CD14-positive monocyte (primary cell): ENCODE measurements at regions not wholly inside any gene's neighbourhood (a gene's known extent, or its start where the extent isn't known, plus 50 kb on each side); places are given as distances from the start of the nearest gene placed in this dataset.

ENCODE experiments used
- DNase-seq, 3 donors: peaks; one replicate each; pipeline ENCODE4 v3.0.0-alpha.2; 2011 to 2022
- H2AFZ ChIP-seq: 2 replicates; pipeline ENCODE4 v1.6.0; 2012; ENCODE audit warnings: mild to moderate bottlenecking, low read depth, low read length, inconsistent platforms; ENCODE audit not compliant: insufficient read depth, poor library complexity, severe bottlenecking
- H3K27ac ChIP-seq, 2 donors: 1 replicate in 1 of 2; 2 replicates in 1 of 2; pipeline ENCODE4 v1.5.1; 2012 to 2013; ENCODE audit warnings: low read length in 2 of 2, control low read depth in 1 of 2, inconsistent platforms in 1 of 2, low read depth in 1 of 2, mild to moderate bottlenecking in 1 of 2
- H3K27me3 ChIP-seq, 2 donors: one replicate each; pipeline versions ENCODE4 v1.6.0 to v1.6.1; 2011 to 2013; ENCODE audit warnings: low read length in 2 of 2; ENCODE audit not compliant: control insufficient read depth in 2 of 2, insufficient read depth in 2 of 2
- H3K36me3 ChIP-seq, 2 donors: replicated peaks in 1 of 2; 1 replicate in 1 of 2; 2 replicates in 1 of 2; pipeline versions ENCODE4 v1.5.1 to v1.6.1; 2012 to 2013; ENCODE audit warnings: low read length in 2 of 2, control low read depth in 1 of 2, inconsistent platforms in 1 of 2, mild to moderate bottlenecking in 1 of 2; ENCODE audit not compliant: insufficient read depth in 2 of 2, control insufficient read depth in 1 of 2
- H3K4me1 ChIP-seq, 2 donors: 1 replicate in 1 of 2; 2 replicates in 1 of 2; pipeline versions ENCODE4 v1.5.1 to v1.6.1; 2012 to 2013; ENCODE audit warnings: low read length in 2 of 2, control low read depth in 1 of 2, inconsistent platforms in 1 of 2, mild to moderate bottlenecking in 1 of 2, moderate library complexity in 1 of 2; ENCODE audit not compliant: insufficient read depth in 2 of 2, control insufficient read depth in 1 of 2
- H3K4me2 ChIP-seq: replicated peaks from 2 replicates; pipeline ENCODE3; 2012; ENCODE audit warnings: low read length, moderate library complexity, mild to moderate bottlenecking; ENCODE audit not compliant: poor library complexity, severe bottlenecking; ENCODE audit errors: extremely low read depth
- H3K4me3 ChIP-seq, 3 experiments: fragments of 200-600 bp in 1 of 3; sonication (generic) in 1 of 3; replicated peaks in 1 of 3; 1 replicate in 2 of 3; 2 replicates in 1 of 3; pipeline ENCODE4 v1.5.1; 2011 to 2013; ENCODE audit warnings: low read length in 3 of 3, mild to moderate bottlenecking in 3 of 3, control low read depth in 2 of 3, low read depth in 2 of 3, inconsistent platforms in 1 of 3, moderate library complexity in 1 of 3
- H3K79me2 ChIP-seq: 2 replicates; pipeline ENCODE4 v1.6.0; 2012; ENCODE audit warnings: mild to moderate bottlenecking, control low read depth, inconsistent platforms, low read length, moderate library complexity; ENCODE audit not compliant: insufficient read depth
- H3K9ac ChIP-seq: 2 replicates; pipeline ENCODE4 v1.6.0; 2017; ENCODE audit warnings: low read length, mild to moderate bottlenecking; ENCODE audit not compliant: insufficient read depth, poor library complexity, severe bottlenecking
- H3K9me3 ChIP-seq, 2 donors: replicated peaks in 1 of 2; 1 replicate in 1 of 2; 2 replicates in 1 of 2; pipeline versions ENCODE4 v1.5.1 to v1.6.1; 2012 to 2013; ENCODE audit warnings: low read length in 2 of 2, control low read depth in 1 of 2; ENCODE audit not compliant: control insufficient read depth in 1 of 2, insufficient read depth in 1 of 2
- H4K20me1 ChIP-seq: 2 replicates; pipeline ENCODE4 v1.6.0; 2012; ENCODE audit warnings: mild to moderate bottlenecking, low read length, control low read depth, moderate library complexity; ENCODE audit not compliant: insufficient read depth
- H3K27ac Mint-ChIP-seq, 7 donors: one replicate each; pipeline ENCODE4 v1.8.0; 2020; ENCODE audit warnings: mild to moderate bottlenecking in 7 of 7, mixed read lengths in 7 of 7, moderate library complexity in 6 of 7, inconsistent platforms in 2 of 7
- H3K27me3 Mint-ChIP-seq, 3 donors: one replicate each; pipeline ENCODE4 v1.8.0; 2021 to 2022; ENCODE audit warnings: low read depth in 3 of 3, mild to moderate bottlenecking in 3 of 3, mixed read lengths in 3 of 3, moderate library complexity in 3 of 3, inconsistent platforms in 1 of 3
- H3K36me3 Mint-ChIP-seq, 2 donors: one replicate each; pipeline ENCODE4 v1.8.0; 2020; ENCODE audit warnings: mixed read lengths in 2 of 2, inconsistent platforms in 1 of 2, mild to moderate bottlenecking in 1 of 2
- H3K4me1 Mint-ChIP-seq: one replicate; pipeline ENCODE4 v1.8.0; 2020; ENCODE audit warnings: mild to moderate bottlenecking, mixed read lengths
- H3K4me3 Mint-ChIP-seq, 2 donors: one replicate each; pipeline ENCODE4 v1.8.0; 2020; ENCODE audit warnings: mild to moderate bottlenecking in 2 of 2, mixed read lengths in 2 of 2, moderate library complexity in 1 of 2
- H3K9me3 Mint-ChIP-seq, 7 donors: one replicate each; pipeline ENCODE4 v1.8.0; 2020 to 2022; ENCODE audit warnings: mixed read lengths in 7 of 7, mild to moderate bottlenecking in 6 of 7, moderate library complexity in 6 of 7, inconsistent platforms in 2 of 7
- WGBS: methylation state at CpG from one replicate; pipeline ENCODE4 v1.1.5; 2013; ENCODE audit warnings: missing lambda C conversion rate; ENCODE audit not compliant: insufficient coverage; 5-methylcytosine and 5-hydroxymethylcytosine counted together
- intact Hi-C, 2 donors: fragments of 100-400 bp; cut with micrococcal nuclease; formaldehyde crosslinking; loops; one replicate each; pipeline versions ENCODE4 v1.15.0 to v1.15.1; 2023
- TF ChIP-seq, protein P1 (sequence below): fragments of 200-600 bp; IDR thresholded peaks from one replicate; pipeline ENCODE4 v1.8.0; 2022; ENCODE audit warnings: antibody characterized with exemption, mild to moderate bottlenecking

DNA sequence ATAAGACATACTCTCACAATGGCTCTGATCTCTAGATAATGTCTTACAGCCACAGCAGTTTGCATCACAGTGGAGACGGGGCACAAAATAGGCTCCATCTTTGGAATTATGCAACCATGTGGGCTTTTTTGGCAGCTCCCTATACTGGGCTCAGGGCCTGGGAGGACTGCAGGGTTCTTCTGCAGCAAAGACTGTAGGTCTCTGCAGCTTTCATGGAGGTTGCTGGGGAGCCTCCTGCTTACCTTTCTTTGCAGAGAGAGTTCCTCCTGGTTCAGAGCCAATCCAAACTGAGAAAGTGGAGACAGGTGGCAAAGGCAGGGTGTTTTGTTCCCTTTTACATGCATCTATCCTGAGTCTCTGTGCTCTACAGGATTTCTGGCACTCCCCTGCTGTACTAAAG, 558.0 kb downstream of the TLR4 start:
- H3K9me3 Mint-ChIP-seq: peaks cover 2 to 10% (median 5%) of the 10 kb centered on the region in 7 donors
- no peaks in the 10 kb centered on the region for H3K27me3 Mint-ChIP-seq
- no peak overlapping the region for H3K27ac Mint-ChIP-seq
- Histone ChIP-seq H3K4me3 (no peak overlapping the region), H2AFZ (no peak overlapping the region), H3K4me2 (no peak overlapping the region), H3K79me2 (no peaks in the 10 kb centered on the region), H4K20me1 (no peaks in the 10 kb centered on the region), H3K9me3 (peaks cover 0 to 8% of the 10 kb centered on the region in 2 donors), H3K27ac (no peak overlapping the region), H3K4me1 (no peaks in the 10 kb centered on the region), H3K9ac (no peak overlapping the region), H3K27me3 (no peaks in the 10 kb centered on the region), H3K36me3 (no peaks in the 10 kb centered on the region)
- no peak for DNase-seq
- intact Hi-C loops: no loop called here
- H3K4me1 Mint-ChIP-seq: no peaks in the 10 kb centered on the region
- TF ChIP-seq, protein P1, sequence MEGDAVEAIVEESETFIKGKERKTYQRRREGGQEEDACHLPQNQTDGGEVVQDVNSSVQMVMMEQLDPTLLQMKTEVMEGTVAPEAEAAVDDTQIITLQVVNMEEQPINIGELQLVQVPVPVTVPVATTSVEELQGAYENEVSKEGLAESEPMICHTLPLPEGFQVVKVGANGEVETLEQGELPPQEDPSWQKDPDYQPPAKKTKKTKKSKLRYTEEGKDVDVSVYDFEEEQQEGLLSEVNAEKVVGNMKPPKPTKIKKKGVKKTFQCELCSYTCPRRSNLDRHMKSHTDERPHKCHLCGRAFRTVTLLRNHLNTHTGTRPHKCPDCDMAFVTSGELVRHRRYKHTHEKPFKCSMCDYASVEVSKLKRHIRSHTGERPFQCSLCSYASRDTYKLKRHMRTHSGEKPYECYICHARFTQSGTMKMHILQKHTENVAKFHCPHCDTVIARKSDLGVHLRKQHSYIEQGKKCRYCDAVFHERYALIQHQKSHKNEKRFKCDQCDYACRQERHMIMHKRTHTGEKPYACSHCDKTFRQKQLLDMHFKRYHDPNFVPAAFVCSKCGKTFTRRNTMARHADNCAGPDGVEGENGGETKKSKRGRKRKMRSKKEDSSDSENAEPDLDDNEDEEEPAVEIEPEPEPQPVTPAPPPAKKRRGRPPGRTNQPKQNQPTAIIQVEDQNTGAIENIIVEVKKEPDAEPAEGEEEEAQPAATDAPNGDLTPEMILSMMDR: no peak
- no peak overlapping the region for H3K4me3 Mint-ChIP-seq
- WGBS: 100% methylated on average over 1 of the region's 1 CpG
- no peaks in the 10 kb centered on the region for H3K36me3 Mint-ChIP-seq

DNA sequence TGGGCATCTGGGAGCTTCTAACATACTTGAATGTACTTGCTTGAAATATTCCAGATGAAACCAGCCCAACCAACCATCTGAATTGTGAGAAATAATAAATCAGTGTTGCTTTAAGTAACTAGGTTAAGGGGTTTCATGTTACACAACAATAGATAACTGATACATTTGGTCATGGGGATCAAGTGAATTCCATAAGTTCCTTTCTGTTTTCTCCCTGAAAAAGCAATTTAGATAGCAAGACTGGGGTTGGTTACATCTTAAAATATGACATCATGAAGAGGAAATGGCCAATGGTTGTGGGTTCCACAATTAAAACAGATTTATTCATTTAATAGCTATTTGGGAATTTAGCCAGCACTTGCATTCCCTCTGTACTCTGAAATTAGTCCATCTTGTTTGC, 559.7 kb downstream of the TLR4 start:
- Mint-ChIP-seq H3K4me3 (no peak overlapping the region), H3K4me1 (no peaks in the 10 kb centered on the region), H3K9me3 (peaks cover 2 to 10% (median 5%) of the 10 kb centered on the region in 7 donors), H3K27ac (no peak overlapping the region), H3K27me3 (no peaks in the 10 kb centered on the region), H3K36me3 (no peaks in the 10 kb centered on the region)
- H3K79me2 ChIP-seq: no peaks in the 10 kb centered on the region
- H3K9ac ChIP-seq: no peak overlapping the region
- intact Hi-C loops: no loop called here
- H3K4me3 ChIP-seq: no peak overlapping the region
- H3K36me3 ChIP-seq: no peaks in the 10 kb centered on the region
- peaks cover 0 to 8% of the 10 kb centered on the region in 2 donors for H3K9me3 ChIP-seq
- H3K4me2 ChIP-seq: no peak overlapping the region
- no peaks in the 10 kb centered on the region for H3K27me3 ChIP-seq
- H4K20me1 ChIP-seq: no peaks in the 10 kb centered on the region
- H3K4me1 ChIP-seq: no peaks in the 10 kb centered on the region
- no peak overlapping the region for H2AFZ ChIP-seq
- DNase-seq: no peak
- TF ChIP-seq, protein P1: no peak
- no peak overlapping the region for H3K27ac ChIP-seq
